ENCODE measurements at regions not wholly inside any gene's neighbourhood (a gene's known extent, or its start where the extent isn't known, plus 50 kb on each side); places are given as distances from the start of the nearest gene placed in this dataset.

GRCh38 chr10:2620827-2621521, 446.4 kb upstream of the PFKP start:
- ChIA-PET POLR2A (ENCODE audit: low non-redundant PET) (no interaction called here), CTCF (no interaction called here)
- no peak for DNase-seq (ENCODE audit: low spot score)
- no peak for TF ChIP-seq CTCF (conservative IDR thresholded peaks at IDR 0.05; ENCODE audit: low read depth)
- H3K27ac ChIP-seq: no peak overlapping the region

- no peak overlapping the region for H3K27ac ChIP-seq
- ChIA-PET CTCF (interaction anchor here (0.7 kb wide), 1 partner anchor 95 kb away, joined by 3 read pairs; no protein-coding TSS in a partner anchor), POLR2A (ENCODE audit: low non-redundant PET) (no interaction called here)
- TF ChIP-seq CTCF (conservative IDR thresholded peaks at IDR 0.05; ENCODE audit: low read depth): no peak
- DNase-seq (ENCODE audit: low spot score): no peak
Observed at GRCh38 chr10:2619916-2620315, 447.4 kb upstream of the PFKP start.

- TF ChIP-seq CTCF (conservative IDR thresholded peaks at IDR 0.05; ENCODE audit: low read depth): peak; percentile 43
- POLR2A ChIA-PET (ENCODE audit: low non-redundant PET): no interaction called here
- CTCF ChIA-PET: no interaction called here
Observed at GRCh38 chr10:2619472-2619871, 447.9 kb upstream of the PFKP start.

GRCh38 chr10:2618690-2619089, 448.7 kb upstream of the PFKP start:
- no peak for TF ChIP-seq CTCF (conservative IDR thresholded peaks at IDR 0.05; ENCODE audit: low read depth)
- no peak overlapping the region for H3K27ac ChIP-seq
- CTCF ChIA-PET: interaction anchor here (0.6 kb wide), 1 partner anchor 349 kb away, joined by 3 read pairs; no protein-coding TSS in a partner anchor
- no peak for DNase-seq (ENCODE audit: low spot score)
- POLR2A ChIA-PET (ENCODE audit: low non-redundant PET): no interaction called here

More at GRCh38 chr10:2619472-2619871, 447.9 kb upstream of the PFKP start:
- peak; percentile 17 for DNase-seq (ENCODE audit: low spot score)
- no peak overlapping the region for H3K27ac ChIP-seq

- CTCF ChIA-PET: interaction anchor here (0.6 kb wide), 1 partner anchor 1391 kb away, joined by 3 read pairs; no protein-coding TSS in a partner anchor
- POLR2A ChIA-PET (ENCODE audit: low non-redundant PET): no interaction called here
- no peak for TF ChIP-seq CTCF (conservative IDR thresholded peaks at IDR 0.05; ENCODE audit: low read depth)
Observed at GRCh38 chr10:2616215-2616614, 451.1 kb upstream of the PFKP start.

GRCh38 chr10:2611603-2612002, 455.7 kb upstream of the PFKP start:
- CTCF ChIA-PET: no interaction called here
- no peak overlapping the region for H3K27ac ChIP-seq
- no peak for DNase-seq (ENCODE audit: low spot score)

More at GRCh38 chr10:2616215-2616614, 451.1 kb upstream of the PFKP start:
- DNase-seq (ENCODE audit: low spot score): no peak
- no peak overlapping the region for H3K27ac ChIP-seq

More at GRCh38 chr10:2611603-2612002, 455.7 kb upstream of the PFKP start:
- TF ChIP-seq CTCF (conservative IDR thresholded peaks at IDR 0.05; ENCODE audit: low read depth): no peak
- POLR2A ChIA-PET (ENCODE audit: low non-redundant PET): no interaction called here
